GM23338 (cell line): ENCODE measurements at regions not wholly inside any gene's neighbourhood (a gene's known extent, or its start where the extent isn't known, plus 50 kb on each side); places are given as distances from the start of the nearest gene placed in this dataset.

Experiments used
- ATAC-seq: fragments of 200-7000 bp; cut with Tn5 transposase; 3 replicates; pipeline ENCODE4 v1.9.1; 2020
- DNase-seq: peaks from one replicate; pipeline ENCODE4 v3.0.0-alpha.2; 2015; ENCODE audit warnings: low spot score
- H2AFZ ChIP-seq: fragments of 200-600 bp; sonication (generic); 2 replicates; pipeline ENCODE4 v1.8.0; 2016; ENCODE audit warnings: antibody characterized with exemption, mild to moderate bottlenecking, moderate library complexity
- H3F3A ChIP-seq: fragments of 200-600 bp; sonication (generic); replicated peaks from 2 replicates; pipeline ENCODE4 v1.8.0; 2017; ENCODE audit warnings: antibody characterized with exemption, mixed run types, low read depth
- H3K27ac ChIP-seq: fragments of 200-600 bp; sonication (generic); 2 replicates; pipeline ENCODE4 v1.6.1; 2016; ENCODE audit warnings: low read depth
- H3K27me3 ChIP-seq: fragments of 200-600 bp; sonication (generic); 2 replicates; pipeline ENCODE4 v1.8.0; 2016; ENCODE audit warnings: mild to moderate bottlenecking, mixed run types, moderate library complexity; ENCODE audit not compliant: insufficient read depth
- H3K36me3 ChIP-seq: fragments of 200-600 bp; sonication (generic); 2 replicates; pipeline ENCODE4 v1.8.0; 2016; ENCODE audit warnings: mild to moderate bottlenecking; ENCODE audit not compliant: insufficient read depth
- H3K4me1 ChIP-seq: fragments of 200-600 bp; sonication (generic); 2 replicates; pipeline ENCODE4 v1.8.0; 2016; ENCODE audit warnings: mild to moderate bottlenecking, moderate library complexity; ENCODE audit not compliant: insufficient read depth
- H3K4me2 ChIP-seq: fragments of 200-600 bp; sonication (generic); 2 replicates; pipeline ENCODE4 v1.7.1; 2017; ENCODE audit warnings: mixed run types
- H3K4me3 ChIP-seq: fragments of 200-600 bp; sonication (generic); 2 replicates; pipeline ENCODE4 v1.6.1; 2016; ENCODE audit warnings: mixed run types
- H3K79me2 ChIP-seq: fragments of 200-600 bp; sonication (generic); replicated peaks from 2 replicates; pipeline ENCODE4 v1.8.0; 2017; ENCODE audit warnings: mild to moderate bottlenecking; ENCODE audit not compliant: insufficient read depth
- H3K9me2 ChIP-seq: fragments of 200-600 bp; sonication (generic); 2 replicates; pipeline ENCODE4 v1.8.0; 2017; ENCODE audit not compliant: insufficient read depth
- H4K20me1 ChIP-seq: fragments of 200-600 bp; sonication (generic); replicated peaks from 2 replicates; pipeline ENCODE4 v1.8.0; 2017; ENCODE audit warnings: mild to moderate bottlenecking; ENCODE audit not compliant: insufficient read depth
- H3K27ac Mint-ChIP-seq: 2 replicates; pipeline ENCODE4 v1.8.0; 2020; ENCODE audit warnings: inconsistent platforms, mild to moderate bottlenecking, moderate library complexity, mixed read lengths
- H3K27me3 Mint-ChIP-seq: 3 replicates; pipeline ENCODE4 v1.8.0; 2022; ENCODE audit warnings: low read depth, mild to moderate bottlenecking, moderate library complexity, mixed read lengths, inconsistent platforms; ENCODE audit not compliant: insufficient read depth, poor library complexity
- H3K36me3 Mint-ChIP-seq: 3 replicates; pipeline ENCODE4 v1.8.0; 2021; ENCODE audit warnings: low read depth, mild to moderate bottlenecking, inconsistent platforms, moderate library complexity, mixed read lengths
- H3K4me1 Mint-ChIP-seq: 3 replicates; pipeline ENCODE4 v1.8.0; 2020; ENCODE audit warnings: mild to moderate bottlenecking, inconsistent platforms, mixed read lengths
- H3K4me3 Mint-ChIP-seq: 3 replicates; pipeline ENCODE4 v1.8.0; 2021; ENCODE audit warnings: moderate library complexity, mild to moderate bottlenecking, inconsistent platforms, mixed read lengths
- H3K9me3 Mint-ChIP-seq: 3 replicates; pipeline ENCODE4 v1.8.0; 2020; ENCODE audit warnings: moderate library complexity, mild to moderate bottlenecking, inconsistent platforms, mixed read lengths
- CREB1 ChIP-seq: fragments of 250-450 bp; sonication (Bioruptor Pico); IDR thresholded peaks from 2 replicates; pipeline ENCODE4 v1.5.0; 2020; ENCODE audit warnings: low read depth, mild to moderate bottlenecking, moderate library complexity
- ETS1 ChIP-seq: IDR thresholded peaks from 2 replicates; pipeline ENCODE4 v1.6.1; 2016; ENCODE audit warnings: antibody characterized with exemption
- EZH2 ChIP-seq: fragments of 200-600 bp; sonication (generic); IDR thresholded peaks from one replicate; pipeline ENCODE4 v1.8.0; 2017; ENCODE audit warnings: antibody characterized with exemption, mild to moderate bottlenecking, low read depth; ENCODE audit not compliant: unreplicated experiment
- EZH2phosphoT487 ChIP-seq: fragments of 200-600 bp; sonication (generic); IDR thresholded peaks from one replicate; pipeline ENCODE4 v1.8.1; 2018; ENCODE audit warnings: antibody characterized with exemption; ENCODE audit not compliant: unreplicated experiment
- POLR2AphosphoS5 ChIP-seq: IDR thresholded peaks from 2 replicates; pipeline ENCODE4 v1.6.1; 2016; ENCODE audit warnings: antibody characterized with exemption, low read depth
- STAT1 ChIP-seq: IDR thresholded peaks from one replicate; pipeline ENCODE4 v1.6.1; 2016; ENCODE audit warnings: antibody characterized with exemption; ENCODE audit not compliant: unreplicated experiment
- ZNF331 ChIP-seq: fragments of 250-450 bp; sonication (Bioruptor Pico); IDR thresholded peaks from 2 replicates; pipeline ENCODE4 v1.5.0; 2020; ENCODE audit warnings: low read depth, mild to moderate bottlenecking, moderate library complexity
- TF ChIP-seq, protein P1 (sequence below), 2 experiments: fragments of 200-600 bp in 1 of 2; sonication (generic) in 1 of 2; conservative IDR thresholded peaks; 2 replicates each; pipeline versions ENCODE4 v1.5.1 to v1.6.1; 2016 to 2017; ENCODE audit warnings: antibody characterized with exemption in 2 of 2, low read depth in 2 of 2, mild to moderate bottlenecking in 2 of 2, moderate library complexity in 1 of 2
- TF ChIP-seq, protein P2 (sequence below): IDR thresholded peaks from one replicate; pipeline ENCODE4 v1.6.1; 2018; ENCODE audit warnings: antibody characterized with exemption; ENCODE audit not compliant: unreplicated experiment

DNA sequence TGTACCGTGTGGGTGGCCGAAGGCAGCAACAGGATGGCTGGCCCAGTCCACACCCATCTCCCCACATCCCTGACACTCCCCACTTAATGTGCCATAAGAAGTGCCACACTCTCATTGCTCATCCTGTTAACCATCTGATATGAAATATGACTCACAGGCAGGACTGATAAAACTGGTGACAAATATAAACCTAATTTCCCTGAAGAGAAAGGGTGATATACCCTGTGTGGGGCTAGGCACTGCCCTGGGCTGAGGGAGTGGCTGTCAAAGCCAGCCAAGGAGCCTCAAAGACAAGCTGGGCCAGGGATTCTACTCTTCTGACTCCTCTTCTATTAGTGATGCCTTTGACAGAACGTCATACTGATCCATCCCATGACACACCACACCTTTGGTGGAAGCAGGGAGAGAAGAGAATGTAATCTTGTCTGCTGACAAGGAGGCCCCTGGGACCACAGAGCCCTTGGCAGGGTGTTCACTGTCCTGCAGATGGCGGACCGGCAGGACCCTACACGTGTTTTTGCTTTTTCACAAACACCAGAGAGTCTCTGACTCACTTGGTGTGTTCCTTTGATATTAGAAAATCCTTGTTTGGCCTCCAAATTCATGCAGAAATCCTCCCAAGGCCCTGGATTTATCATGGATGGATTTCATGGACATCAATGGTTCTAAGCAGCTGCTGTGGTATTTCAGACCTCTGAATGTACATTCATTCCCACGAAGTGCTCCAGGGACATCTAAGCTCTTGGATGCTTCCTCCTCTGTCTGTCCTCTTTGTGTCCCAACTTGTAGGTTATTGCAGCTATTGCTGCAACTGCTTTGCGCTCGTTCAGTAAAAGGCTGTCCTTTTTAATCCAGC is 98.0 kb upstream of the WASF3 start:
- 0 out of 2 replicates have a peak, but pooled peaks cover 4% of the 10 kb centered on the region for H3K9me2 ChIP-seq
- no peaks in the 10 kb centered on the region for H3K27me3 ChIP-seq
- H2AFZ ChIP-seq, result no peak overlapping the region
- no peaks in the 10 kb centered on the region for H3K4me1 ChIP-seq
- no peaks in the 10 kb centered on the region for H3K9me3 Mint-ChIP-seq
- H3K4me2 ChIP-seq, result no peak overlapping the region
- H3K79me2 ChIP-seq, result no peaks in the 10 kb centered on the region
- H3K27ac Mint-ChIP-seq, result no peak overlapping the region
- H4K20me1 ChIP-seq, result no peaks in the 10 kb centered on the region
- no peaks in the 10 kb centered on the region for H3F3A ChIP-seq
- no peak overlapping the region for H3K4me3 Mint-ChIP-seq
- ATAC-seq (no peak), DNase-seq (no peak)
- no peaks in the 10 kb centered on the region for H3K36me3 Mint-ChIP-seq
- TF ChIP-seq ETS1 (no peak), EZH2 (no peak), ZNF331 (CRISPR knock-in tag) (no peak), POLR2AphosphoS5 (no peak), CREB1 (CRISPR knock-in tag) (no peak), STAT1 (no peak), EZH2phosphoT487 (no peak)
- TF ChIP-seq, protein P1, sequence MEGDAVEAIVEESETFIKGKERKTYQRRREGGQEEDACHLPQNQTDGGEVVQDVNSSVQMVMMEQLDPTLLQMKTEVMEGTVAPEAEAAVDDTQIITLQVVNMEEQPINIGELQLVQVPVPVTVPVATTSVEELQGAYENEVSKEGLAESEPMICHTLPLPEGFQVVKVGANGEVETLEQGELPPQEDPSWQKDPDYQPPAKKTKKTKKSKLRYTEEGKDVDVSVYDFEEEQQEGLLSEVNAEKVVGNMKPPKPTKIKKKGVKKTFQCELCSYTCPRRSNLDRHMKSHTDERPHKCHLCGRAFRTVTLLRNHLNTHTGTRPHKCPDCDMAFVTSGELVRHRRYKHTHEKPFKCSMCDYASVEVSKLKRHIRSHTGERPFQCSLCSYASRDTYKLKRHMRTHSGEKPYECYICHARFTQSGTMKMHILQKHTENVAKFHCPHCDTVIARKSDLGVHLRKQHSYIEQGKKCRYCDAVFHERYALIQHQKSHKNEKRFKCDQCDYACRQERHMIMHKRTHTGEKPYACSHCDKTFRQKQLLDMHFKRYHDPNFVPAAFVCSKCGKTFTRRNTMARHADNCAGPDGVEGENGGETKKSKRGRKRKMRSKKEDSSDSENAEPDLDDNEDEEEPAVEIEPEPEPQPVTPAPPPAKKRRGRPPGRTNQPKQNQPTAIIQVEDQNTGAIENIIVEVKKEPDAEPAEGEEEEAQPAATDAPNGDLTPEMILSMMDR (conservative IDR thresholded peaks at IDR 0.05; ENCODE audit: low read depth in 2 of 2), result no peak
- H3K4me3 ChIP-seq, result no peak overlapping the region
- no peaks in the 10 kb centered on the region for H3K4me1 Mint-ChIP-seq
- no peak overlapping the region for H3K27ac ChIP-seq
- H3K36me3 ChIP-seq, result no peaks in the 10 kb centered on the region
- H3K27me3 Mint-ChIP-seq, result peaks cover under 1% of the 10 kb centered on the region

GRCh38 chr13:26460648-26461047 is 96.8 kb upstream of the WASF3 start:
- no peaks in the 10 kb centered on the region for H4K20me1 ChIP-seq
- Mint-ChIP-seq H3K36me3 (no peaks in the 10 kb centered on the region), H3K4me1 (no peaks in the 10 kb centered on the region), H3K4me3 (no peak overlapping the region), H3K27me3 (peaks cover 3% of the 10 kb centered on the region), H3K27ac (no peak overlapping the region), H3K9me3 (no peaks in the 10 kb centered on the region)
- H2AFZ ChIP-seq, result no peak overlapping the region
- no peak for DNase-seq
- TF ChIP-seq, protein P1 (conservative IDR thresholded peaks at IDR 0.05; ENCODE audit: low read depth in 2 of 2), result no peak
- no peak for TF ChIP-seq ZNF331 (CRISPR knock-in tag)
- TF ChIP-seq, protein P2, sequence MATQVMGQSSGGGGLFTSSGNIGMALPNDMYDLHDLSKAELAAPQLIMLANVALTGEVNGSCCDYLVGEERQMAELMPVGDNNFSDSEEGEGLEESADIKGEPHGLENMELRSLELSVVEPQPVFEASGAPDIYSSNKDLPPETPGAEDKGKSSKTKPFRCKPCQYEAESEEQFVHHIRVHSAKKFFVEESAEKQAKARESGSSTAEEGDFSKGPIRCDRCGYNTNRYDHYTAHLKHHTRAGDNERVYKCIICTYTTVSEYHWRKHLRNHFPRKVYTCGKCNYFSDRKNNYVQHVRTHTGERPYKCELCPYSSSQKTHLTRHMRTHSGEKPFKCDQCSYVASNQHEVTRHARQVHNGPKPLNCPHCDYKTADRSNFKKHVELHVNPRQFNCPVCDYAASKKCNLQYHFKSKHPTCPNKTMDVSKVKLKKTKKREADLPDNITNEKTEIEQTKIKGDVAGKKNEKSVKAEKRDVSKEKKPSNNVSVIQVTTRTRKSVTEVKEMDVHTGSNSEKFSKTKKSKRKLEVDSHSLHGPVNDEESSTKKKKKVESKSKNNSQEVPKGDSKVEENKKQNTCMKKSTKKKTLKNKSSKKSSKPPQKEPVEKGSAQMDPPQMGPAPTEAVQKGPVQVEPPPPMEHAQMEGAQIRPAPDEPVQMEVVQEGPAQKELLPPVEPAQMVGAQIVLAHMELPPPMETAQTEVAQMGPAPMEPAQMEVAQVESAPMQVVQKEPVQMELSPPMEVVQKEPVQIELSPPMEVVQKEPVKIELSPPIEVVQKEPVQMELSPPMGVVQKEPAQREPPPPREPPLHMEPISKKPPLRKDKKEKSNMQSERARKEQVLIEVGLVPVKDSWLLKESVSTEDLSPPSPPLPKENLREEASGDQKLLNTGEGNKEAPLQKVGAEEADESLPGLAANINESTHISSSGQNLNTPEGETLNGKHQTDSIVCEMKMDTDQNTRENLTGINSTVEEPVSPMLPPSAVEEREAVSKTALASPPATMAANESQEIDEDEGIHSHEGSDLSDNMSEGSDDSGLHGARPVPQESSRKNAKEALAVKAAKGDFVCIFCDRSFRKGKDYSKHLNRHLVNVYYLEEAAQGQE, result no peak
- H3K4me3 ChIP-seq, result no peak overlapping the region
- no peaks in the 10 kb centered on the region for H3K36me3 ChIP-seq
- no peak overlapping the region for H3K27ac ChIP-seq
- no peak overlapping the region for H3K4me2 ChIP-seq
- H3K27me3 ChIP-seq, result no peaks in the 10 kb centered on the region
- no peaks in the 10 kb centered on the region for H3K4me1 ChIP-seq
- 0 out of 2 replicates have a peak, but pooled peaks cover 4% of the 10 kb centered on the region for H3K9me2 ChIP-seq
- ATAC-seq, result no peak
- no peaks in the 10 kb centered on the region for H3K79me2 ChIP-seq
- H3F3A ChIP-seq, result no peaks in the 10 kb centered on the region
